Neural cell (in vitro differentiated cells): ENCODE measurements at regions not wholly inside any gene's neighbourhood (a gene's known extent, or its start where the extent isn't known, plus 50 kb on each side); places are given as distances from the start of the nearest gene placed in this dataset.

Experiments used
- CTCF ChIP-seq: fragments of 450-650 bp; IDR thresholded peaks from 2 replicates; pipeline ENCODE4 v1.5.1; 2014; ENCODE audit warnings: antibody characterized with exemption, mild to moderate bottlenecking, moderate library complexity; ENCODE audit not compliant: poor library complexity, severe bottlenecking
- EZH2 ChIP-seq: fragments of 200-600, 300-800 bp; shearing (Covaris generic), sonication (generic); IDR thresholded peaks from 2 replicates; pipeline ENCODE4 v1.6.1; 2014; ENCODE audit warnings: antibody characterized with exemption, low read length, borderline replicate concordance, mild to moderate bottlenecking; ENCODE audit not compliant: insufficient read depth, poor library complexity, severe bottlenecking
- MXI1 ChIP-seq: fragments of 450-650 bp; conservative IDR thresholded peaks from 2 replicates; pipeline ENCODE4 v1.6.1; 2014; ENCODE audit warnings: antibody characterized with exemption, mild to moderate bottlenecking; ENCODE audit not compliant: poor library complexity, severe bottlenecking
- POLR2AphosphoS5 ChIP-seq: IDR thresholded peaks from 2 replicates; pipeline ENCODE4 v1.6.1; 2012
- RAD21 ChIP-seq: fragments of 450-650 bp; conservative IDR thresholded peaks from 2 replicates; pipeline ENCODE4 v1.6.1; 2014; ENCODE audit warnings: antibody characterized with exemption, mild to moderate bottlenecking, moderate library complexity
- REST ChIP-seq: IDR thresholded peaks from 2 replicates; pipeline ENCODE4 v1.6.1; 2012; ENCODE audit warnings: borderline replicate concordance

GRCh38 chr5:155987265-155987810 lies 339.6 kb upstream of the SGCD start:
- TF ChIP-seq CTCF (no peak), REST (no peak), POLR2AphosphoS5 (no peak), EZH2 (no peak), RAD21 (no peak), MXI1 (no peak)
